ENCODE measurements at regions not wholly inside any gene's neighbourhood (a gene's known extent, or its start where the extent isn't known, plus 50 kb on each side); places are given as distances from the start of the nearest gene placed in this dataset.

DNA sequence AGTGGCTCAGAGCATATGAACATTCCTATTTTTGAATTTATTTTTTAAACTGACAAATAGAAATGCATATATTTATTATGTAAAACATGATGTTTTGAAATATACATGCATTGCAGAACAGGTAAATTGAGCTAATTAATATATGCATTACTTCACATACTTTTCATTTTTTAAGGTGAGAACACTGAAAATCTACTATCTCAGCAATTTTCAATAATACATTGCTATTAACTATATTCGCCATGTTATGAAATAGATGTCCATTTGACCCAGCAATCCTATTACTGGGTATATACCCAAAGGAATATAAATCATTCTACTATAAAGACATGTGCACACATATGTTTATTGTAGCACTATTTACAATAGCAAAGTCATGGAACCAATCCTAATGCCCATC, 717.7 kb upstream of the PIK3C3 start:
- no peak for DNase-seq (ENCODE audit: low spot score)

DNA sequence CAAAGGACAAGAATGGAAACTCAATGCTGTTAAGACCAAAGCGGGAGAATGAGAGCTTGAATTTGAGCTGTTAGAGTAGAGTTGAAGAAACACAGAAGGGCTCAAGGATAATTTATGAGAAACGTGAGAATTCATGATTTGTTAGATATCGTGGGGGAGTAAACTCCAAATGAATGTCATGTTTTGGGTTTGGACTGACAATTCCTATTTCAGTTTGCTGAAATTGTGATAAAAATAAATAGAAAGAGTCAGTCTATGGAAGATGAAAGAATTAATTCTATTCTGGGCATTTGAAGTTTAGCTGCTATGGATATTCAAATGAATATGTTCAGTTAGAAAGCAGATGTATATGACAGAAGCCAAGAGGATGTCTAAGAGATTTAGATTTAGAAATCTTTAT, 723.4 kb upstream of the PIK3C3 start:
- DNase-seq (ENCODE audit: low spot score): no peak

DNA sequence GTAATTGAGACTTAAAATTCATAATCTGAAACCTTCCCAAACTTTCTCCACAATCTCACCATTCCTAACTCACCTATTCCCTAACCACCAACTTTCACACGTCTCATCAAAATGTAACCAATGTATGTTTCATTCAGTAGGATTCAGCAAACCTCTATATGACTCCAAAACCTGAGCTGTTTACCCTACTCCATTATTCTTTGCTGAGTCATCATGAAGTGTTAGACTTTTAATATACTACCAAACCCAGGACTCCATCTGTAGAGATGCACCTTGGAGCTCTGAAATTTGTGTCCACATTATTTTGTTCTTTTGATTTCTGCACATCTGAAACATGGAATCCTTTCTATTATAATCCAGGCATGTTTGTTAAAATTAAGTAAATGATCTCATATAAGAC, 727.0 kb upstream of the PIK3C3 start:
- DNase-seq (ENCODE audit: low spot score): no peak

DNA sequence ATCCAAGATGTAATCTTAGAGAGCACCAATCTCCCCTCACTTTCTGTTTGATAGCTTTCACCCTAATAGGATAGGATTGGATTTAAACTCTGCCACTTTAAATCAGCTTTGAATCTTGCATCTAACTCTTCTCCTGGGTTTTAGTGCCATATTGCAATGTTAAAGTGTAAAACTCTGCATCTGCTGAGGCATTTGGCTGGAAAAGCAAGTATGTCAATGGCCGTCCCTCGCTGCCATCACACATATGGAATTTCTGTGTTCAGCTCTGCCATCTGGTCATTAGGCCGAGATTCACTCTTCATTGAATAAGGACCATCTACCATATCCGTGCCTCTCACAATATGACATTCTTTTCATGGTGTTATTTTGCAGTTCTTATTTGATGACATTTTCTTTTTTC, 728.1 kb upstream of the PIK3C3 start:
- DNase-seq (ENCODE audit: low spot score): no peak

DNA sequence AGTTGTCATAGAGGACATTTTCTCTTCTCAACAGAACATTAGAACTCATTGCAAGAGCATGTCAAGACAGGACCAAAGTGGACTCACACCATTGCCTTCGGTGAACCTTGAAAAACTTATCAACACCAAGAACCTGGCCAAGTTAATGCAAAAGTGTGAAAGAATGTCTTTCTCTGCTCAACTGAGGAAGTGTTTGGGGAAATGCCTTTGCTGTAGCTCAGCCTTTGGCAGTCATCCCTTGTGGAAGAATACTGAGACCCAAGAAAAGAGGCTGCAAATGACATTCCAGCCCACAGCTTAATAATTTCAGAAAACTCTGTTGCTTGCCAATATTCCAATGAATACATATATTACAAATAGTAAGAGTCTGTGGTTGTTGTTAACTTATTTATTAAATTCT, 728.8 kb upstream of the PIK3C3 start:
- DNase-seq (ENCODE audit: low spot score): no peak

DNA sequence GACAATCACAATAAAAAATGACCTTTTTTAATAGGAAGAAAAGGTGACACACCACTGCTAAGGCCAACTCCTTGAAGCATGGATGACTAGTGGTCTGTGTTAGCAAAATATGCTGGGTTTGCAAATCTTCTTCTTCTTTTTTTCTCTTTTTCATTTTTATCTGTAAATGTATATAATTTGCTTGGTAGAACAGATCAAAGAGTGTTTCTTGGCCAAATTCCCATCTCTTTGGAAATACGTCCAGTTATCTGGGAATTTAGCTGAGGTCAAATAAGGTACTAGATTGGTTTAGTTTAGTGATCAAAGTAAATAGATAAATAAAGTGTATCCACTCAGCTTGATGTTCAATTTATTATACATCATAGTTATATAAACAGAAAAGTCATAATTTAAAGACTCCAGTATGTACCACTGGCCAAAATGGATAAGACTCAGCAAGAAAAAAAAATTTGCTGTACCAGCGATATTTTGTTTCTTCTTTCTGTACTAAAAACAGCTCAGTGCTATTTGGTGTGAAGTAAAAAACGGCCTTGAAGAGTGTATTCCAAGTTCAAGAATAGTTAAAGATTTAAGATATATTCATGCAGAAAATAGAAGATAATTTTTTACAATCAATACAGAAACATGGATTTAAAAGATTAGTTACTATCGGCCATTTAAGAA, 738.6 kb upstream of the PIK3C3 start:
- no peak for DNase-seq (ENCODE audit: low spot score)

DNA sequence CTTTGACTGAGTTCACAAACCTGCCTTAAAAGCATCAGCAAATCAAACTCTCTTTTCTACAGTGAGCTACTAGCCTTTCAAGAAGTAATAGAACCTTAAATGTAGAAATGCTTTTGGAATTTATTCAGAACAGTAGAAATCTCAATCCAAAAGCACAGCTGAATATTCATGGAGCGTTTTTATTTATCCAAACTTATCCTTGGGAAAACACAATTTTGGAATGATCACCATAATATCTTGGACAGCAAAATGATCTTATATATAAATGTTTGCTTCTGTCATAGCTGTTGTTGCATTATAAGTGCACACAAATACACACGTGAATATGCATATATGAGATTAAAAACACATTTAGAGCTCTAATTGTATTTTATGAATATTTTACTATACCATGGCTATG, 747.3 kb upstream of the PIK3C3 start:
- no peak for DNase-seq (ENCODE audit: low spot score)

DNA sequence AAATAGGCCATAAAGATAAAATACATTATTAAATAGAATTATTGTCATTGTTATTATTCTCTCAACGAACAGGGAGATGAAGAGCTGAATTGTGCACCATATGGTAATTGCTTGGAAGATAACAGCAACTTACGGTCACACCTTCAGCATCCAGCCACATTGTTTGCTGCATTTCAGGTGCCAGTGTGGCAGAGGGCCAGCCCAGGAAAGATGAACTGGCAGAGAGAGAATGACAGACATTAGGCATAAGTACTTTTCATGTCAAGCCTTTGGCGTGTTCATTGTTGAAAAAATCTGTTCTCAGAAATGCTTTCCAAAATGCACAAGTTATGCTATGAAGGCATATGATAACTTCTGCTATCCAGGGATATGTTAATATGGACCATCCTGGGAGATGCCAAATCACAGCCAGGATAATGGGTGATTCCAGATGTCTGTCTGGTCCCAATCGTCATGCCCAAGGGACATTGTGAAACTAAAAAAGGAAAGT, 748.6 kb upstream of the PIK3C3 start:
- DNase-seq (ENCODE audit: low spot score): no peak

DNA sequence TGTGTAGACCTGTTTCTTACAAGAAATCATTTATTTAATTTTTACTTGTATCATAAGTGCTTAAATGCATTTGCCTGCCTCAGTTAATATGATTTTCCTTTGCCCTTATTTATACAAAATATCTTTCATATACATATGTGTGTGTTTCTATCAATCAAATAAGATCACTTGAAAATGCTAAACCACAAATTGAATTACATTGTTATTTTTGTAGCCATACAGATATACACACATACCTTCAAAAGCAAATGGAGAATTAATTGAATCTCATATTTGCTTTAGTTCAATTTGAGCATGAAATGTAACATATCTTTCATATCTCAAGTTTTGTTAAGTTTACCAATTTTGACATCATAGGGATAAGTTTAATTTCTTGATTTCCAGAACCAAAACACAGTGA, 755.8 kb upstream of the PIK3C3 start:
- no peak for DNase-seq (ENCODE audit: low spot score)

DNA sequence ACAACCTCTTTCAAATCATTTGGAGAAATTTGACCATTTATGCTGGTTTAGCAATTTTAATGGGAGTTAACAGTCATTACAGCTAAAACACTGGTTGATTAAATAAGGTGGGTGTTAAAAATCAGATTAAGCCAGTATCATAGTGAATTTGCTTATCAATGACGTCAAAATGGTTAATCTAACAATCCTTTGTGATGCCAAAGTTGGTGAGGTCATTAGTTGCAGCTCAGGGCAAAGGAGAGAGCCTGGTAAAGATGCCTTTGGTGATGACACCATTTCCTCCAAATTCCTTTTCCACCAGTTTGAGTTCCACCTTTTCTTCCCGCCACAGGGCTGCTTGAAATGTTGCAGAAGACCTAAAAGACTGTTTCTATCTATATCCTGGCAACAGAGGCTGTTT, 757.1 kb upstream of the PIK3C3 start:
- no peak for DNase-seq (ENCODE audit: low spot score)

DNA sequence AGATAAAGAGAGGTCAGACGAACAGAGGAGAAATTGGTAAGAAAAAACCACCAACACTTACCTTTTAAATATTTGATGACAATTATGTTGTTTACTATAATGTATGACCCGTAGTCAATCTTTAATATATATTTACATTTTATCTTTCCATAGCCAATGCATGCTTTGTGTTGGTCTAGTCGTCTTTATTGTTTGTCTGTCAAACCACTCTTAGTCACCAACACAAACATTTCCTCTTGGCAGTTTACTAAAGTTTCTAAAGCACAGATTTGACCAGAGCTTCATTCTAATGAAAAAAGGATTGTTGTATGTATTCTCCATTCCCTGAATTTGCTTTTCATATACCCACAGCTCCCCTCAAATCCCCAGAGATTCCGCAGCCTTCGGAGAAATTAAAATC, 784.7 kb upstream of the PIK3C3 start:
- DNase-seq (ENCODE audit: low spot score): no peak

DNA sequence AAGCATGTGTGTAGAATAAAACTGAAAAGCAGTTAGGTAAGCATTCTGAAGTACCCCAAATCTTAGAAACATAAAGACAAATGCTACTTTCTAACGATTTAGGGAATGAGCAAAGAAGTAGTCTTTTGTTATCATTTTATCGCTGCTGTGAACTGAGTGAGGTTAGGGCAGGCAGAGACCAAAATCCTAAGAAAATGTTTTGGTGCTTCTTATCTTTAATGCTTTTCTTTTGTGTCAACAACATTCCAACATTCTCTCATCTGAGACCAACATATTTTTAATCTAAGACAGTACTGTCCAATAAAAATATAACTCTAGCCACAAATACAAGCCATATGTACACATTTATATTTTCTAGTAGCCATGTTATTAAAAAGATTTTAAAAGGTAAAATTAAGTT, 789.4 kb upstream of the PIK3C3 start:
- DNase-seq (ENCODE audit: low spot score): no peak

DNA sequence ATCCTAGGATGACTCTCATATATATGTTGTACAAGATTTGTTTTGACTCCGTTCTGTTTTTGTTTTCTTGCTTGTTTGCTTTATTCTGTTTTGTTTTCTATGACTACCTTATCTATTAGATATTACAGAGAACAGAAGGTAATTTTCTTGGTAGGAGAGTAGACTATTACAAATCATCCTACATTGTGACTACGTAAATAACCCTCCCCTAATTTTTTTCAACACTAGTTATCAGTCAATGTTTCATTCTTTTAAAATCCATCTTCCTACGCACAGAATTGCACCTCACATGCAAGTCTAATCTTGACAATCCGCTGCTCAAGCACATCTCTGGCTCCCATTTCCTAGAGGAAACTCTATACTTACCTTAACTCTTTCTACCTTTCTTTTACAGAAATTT, 792.3 kb upstream of the PIK3C3 start:
- DNase-seq (ENCODE audit: low spot score): no peak

DNA sequence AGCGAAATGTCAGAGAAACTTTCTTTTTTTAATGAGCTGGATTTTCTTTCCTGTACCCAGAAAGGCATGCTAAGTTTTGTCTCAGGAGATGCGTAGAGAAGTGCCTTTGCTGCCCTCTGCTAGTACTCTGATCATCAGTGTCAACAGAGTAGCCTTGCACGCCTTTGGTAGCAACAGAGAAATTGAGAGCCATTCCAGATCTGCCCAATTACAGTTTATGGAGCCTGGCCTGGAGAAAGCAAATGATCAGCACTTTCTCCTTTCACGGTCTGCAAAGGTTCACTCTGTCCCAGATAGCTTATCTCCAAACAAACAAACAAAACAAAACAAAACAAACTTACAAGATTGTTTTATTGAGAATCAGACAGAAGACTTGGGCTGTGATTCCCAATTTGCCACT, 792.8 kb upstream of the PIK3C3 start:
- DNase-seq (ENCODE audit: low spot score): no peak

DNA sequence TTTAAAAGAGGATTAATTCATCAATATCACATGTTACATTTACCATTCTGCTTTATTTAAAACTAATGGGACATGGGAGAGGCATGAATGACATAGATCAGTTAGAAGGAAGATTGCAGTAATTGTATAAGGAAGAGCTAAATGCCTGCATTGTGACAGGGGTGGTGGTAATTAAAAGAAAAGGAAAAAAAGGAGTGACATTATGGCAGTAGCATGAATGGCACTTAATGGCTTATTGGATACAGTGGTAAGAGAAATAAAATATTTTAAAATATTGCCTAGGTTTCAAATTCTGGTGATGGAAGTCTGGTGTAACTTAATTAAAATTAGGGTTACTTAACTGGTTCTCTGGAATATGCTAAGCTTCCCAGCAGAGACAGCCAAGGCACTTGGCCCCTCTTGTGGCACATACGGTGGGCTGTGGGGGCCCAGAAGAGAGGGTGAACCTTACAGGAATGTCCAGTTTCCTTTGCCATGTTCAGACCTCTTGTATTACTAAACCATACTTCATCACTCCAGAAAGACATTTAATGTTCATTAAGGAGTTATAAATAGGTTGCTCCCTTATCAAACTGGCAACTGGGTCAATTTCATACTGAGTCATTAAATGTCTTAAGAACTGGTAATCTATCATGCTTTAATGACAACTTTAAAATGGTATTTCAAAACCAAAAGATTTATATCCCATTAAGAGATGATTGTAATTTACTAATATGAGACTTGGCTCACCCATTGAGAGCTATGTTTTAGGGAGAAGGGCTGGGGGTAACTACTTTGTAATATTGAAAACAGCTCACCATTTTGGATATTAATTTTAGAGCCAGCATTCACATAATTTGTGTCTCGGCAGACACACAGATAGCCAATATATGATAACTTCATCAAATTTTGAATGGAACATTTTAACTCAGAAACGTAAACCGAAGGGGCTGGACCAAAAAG, 798.9 kb upstream of the PIK3C3 start:
- DNase-seq (ENCODE audit: low spot score): no peak

DNA sequence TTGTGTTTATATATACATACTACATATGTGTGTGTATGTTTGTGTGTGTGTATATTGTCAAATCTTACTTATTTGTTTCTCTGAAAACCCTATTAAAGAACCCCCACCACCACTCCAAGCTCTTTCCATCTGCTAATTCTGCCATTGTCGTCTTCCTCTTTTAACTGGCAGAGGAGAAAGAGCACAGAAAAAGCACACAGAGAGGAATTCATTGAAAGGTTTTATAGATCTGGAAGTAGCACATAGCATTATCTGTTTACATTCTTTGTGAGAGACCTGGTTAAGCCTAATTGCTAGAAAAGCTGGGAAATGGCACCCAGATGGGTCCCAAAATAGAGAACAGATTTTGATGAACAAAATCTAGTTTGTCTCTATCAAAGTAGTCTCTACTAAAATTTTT, 800.0 kb upstream of the PIK3C3 start:
- DNase-seq (ENCODE audit: low spot score): no peak

DNA sequence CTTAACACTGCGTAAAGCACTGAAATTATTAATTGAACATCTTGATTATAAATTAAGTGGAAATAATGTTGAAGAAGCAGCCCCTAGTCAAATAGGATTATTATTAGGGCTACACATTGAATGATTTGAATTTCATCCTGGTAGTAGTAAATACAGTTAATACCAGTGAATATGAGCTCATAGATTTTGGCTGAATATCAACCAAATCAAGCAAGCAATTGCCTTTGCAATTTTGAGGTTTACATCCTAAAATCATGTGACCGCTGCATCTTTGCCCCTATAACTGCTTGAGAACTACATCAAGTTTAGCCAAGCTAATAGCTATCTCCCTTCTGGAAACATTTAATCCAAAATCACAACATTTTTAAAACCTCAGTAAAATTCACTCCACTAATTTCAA, 801.2 kb upstream of the PIK3C3 start:
- no peak for DNase-seq (ENCODE audit: low spot score)

DNA sequence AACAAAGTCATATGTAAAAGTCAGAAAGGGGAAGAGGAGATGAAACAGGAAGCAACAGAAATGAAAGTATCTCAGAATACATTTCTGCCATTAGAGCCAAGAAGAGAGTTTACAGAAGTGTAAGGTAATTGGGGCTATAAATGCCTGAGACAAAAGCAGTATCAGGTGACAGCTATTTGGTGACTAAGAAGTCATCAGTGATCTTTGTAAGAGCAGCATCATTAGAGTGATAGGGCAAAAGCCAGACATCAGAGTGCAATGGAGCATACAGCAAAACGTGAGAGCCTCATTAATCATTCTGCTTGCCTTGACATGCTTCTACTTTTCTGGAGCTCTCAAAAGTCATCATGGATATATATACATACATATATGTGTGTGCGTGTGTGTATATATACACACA, 804.7 kb upstream of the PIK3C3 start:
- no peak for DNase-seq (ENCODE audit: low spot score)

DNA sequence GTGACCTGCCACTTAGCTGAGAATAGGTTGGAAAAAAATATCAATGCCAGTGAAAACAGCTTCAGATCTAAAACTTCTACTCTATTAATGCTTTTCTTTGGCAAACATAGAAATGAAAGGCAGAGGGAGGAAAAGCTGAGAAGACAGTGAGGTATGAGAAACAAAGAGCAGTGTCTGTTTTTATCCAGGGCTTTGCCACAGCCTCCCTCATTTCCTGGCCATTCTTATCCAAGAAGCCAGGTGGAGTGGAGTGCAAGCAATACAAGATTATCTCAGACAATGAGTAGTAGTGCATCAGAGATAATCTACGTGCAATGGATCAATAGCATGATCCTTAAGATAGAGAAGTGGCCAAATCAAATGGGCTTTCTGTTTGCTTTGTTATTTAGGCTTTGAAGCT, 808.7 kb upstream of the PIK3C3 start:
- no peak for DNase-seq (ENCODE audit: low spot score)

DNA sequence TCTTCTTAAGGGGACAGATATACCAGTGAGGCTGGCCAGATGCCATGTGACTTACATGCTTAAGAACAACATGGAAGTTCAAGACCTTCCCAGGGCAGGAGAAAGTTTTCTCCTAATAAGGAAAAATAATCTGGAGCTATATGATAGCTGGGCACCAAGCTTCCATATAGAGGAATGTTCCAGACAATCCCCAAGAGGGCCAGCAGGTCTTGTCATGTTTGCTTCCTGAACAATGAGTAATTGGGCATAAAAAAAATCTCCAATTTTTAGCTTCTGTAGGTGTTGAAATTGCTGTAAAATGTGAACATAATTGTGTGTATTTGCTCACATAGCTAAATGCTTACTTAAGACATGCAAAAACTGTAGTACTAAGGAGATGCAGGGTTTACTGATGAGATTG, 809.5 kb upstream of the PIK3C3 start:
- DNase-seq (ENCODE audit: low spot score): no peak

DNA sequence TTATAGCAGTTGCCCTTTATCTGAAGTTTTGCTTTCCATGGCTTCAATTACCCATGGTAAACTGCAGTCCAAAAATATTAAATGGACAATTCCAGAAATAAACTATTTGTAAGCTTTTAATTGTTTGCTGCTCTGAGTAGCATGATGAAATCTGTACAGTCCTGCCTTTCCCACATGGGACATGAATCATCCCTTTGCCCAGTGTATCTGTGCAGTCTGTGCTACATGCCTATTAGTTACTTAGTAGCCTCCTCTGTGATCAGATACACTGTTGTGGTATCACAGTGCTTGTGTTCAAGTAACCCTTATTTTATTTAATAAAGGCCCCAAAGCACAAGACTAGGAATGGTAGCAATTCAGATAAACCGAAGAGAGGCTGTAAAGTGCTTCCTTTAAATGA, 810.6 kb upstream of the PIK3C3 start:
- peak; percentile 7 for DNase-seq (ENCODE audit: low spot score)

DNA sequence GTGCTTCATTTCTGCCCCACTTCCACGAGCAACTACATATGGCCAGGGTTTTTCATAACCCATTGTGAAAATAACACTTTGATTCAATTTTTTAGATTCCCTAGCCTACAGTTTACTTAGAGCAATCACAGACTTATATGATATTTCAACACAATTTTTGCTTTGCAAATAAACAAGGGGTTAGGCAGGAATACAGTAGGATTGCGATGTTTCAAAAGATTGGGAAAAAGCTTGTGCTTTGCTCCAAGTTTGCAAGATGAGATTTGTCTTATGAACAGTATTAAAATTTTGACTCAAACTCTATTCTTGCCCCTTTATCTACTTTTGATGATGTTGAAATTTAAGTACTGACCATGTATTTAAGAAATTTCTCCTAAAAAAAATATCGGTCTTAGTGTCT, 814.5 kb upstream of the PIK3C3 start:
- no peak for DNase-seq (ENCODE audit: low spot score)

DNA sequence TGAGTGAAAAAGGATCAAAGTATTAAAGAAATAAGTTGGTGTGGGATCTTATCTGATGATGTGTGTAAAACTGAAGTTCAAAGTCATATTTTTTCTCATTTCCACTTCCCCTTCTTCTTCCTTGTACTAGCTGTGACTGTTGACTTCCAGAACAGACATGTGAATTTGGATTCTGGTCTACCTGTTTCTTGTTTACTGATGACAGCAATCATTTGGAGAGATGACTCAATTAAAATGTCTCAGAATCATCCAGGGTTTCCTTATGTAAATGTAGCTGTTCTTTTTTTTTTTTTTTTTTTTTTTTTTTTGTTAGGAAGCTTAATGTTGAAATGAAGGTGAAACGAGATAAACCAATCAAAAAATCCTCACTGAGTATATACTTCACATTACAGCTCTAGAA, 819.9 kb upstream of the PIK3C3 start:
- no peak for DNase-seq (ENCODE audit: low spot score)

All from H4 (cell line).